HS-5 (cell line): ENCODE measurements at regions not wholly inside any gene's neighbourhood (a gene's known extent, or its start where the extent isn't known, plus 50 kb on each side); places are given as distances from the start of the nearest gene placed in this dataset.
A peak's percentile ranks its signal among the peaks of the same experiment; 100 is the strongest.

ENCODE experiments used
- DNase-seq: peaks from one replicate; pipeline ENCODE4 v3.0.0-alpha.2; 2012; ENCODE audit warnings: low read depth

DNA sequence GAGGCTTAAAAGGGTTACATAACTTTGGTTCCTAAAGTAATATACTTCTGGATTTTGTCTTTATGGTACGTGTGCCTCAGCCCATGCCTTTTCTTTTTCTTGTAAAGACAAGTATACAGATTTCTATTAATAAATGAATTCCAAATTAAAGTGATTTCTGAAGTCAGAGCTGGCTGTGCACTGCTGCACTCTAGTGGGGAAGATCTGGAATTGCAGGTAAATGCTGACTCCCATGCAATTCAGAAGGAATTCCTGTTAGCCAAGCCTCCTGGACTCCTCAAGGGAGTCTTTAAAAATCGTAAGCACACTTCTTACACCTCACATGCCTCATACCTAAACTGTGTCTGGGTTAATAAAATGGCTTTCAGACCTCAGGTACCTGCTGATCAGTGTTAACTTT is 118.4 kb upstream of the SLC7A1 start:
- DNase-seq: no peak

DNA sequence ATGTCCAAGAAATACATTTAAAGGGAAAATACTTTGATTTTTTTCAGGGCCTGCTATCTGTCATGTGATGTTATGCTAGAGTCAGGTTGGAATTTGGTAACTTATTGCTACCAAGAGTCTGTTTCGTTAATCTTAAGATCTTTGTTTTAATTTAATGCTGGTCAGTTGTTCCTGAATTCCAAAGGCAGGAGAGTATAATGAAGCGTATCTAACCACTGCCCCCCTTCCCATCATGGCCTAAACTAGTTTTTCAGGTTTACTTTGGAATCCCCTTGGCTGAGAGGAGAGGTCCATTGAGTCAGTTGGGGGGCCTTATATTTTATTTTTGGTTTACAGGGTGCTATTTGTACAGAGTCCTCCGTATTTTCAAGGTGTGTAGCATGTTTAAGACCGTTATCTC is 116.3 kb upstream of the SLC7A1 start:
- no peak for DNase-seq

DNA sequence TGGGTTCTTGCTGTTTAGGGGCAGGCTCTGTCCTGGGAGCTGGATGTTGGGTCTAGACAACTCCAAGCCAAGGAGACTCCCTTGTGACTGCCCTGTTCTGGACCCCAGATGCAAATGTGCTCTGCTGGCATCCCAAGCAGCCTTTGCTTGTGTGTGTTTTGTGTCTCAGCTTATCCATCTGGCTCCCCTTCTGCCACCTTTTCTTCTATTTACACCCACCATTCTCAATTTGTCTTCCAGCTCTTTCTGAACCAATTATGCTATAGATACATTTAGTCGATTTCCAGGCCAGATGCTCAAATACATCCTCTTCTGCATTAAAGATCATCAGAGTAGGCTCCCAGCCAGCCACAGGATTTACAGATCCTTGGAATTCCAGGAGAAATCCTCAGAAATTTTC is 115.0 kb upstream of the SLC7A1 start:
- no peak for DNase-seq

DNA sequence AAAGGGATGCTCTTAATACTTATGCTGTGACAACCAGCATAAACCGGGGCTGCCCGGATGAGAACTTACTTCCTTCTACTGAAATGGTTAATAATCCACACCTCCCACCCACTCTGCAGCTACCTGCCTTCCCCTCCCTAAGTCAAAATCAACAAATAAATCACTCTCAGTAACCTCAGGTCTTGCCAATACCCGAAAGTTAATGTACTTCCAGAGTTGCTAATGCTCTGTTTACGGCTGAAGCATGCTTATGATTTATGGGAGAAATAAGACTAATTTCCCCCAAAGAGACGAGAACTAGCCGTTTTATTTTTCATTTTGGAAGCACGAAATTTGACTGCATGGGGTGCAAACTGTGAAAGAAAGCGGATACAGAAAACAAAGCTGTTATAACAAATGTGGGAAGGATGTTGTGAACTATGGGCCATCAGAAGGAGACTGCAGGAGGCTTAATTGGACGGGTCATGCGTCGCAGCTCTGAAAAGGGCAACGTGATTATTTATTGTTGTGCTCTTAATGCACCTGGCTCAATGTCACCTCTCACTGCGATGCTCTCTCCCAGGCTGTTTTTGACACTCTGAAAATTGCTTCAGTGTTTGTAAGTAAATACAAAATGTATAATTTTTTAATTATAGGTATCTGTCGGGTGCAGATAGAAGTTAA is 114.0 kb upstream of the SLC7A1 start:
- no peak for DNase-seq

DNA sequence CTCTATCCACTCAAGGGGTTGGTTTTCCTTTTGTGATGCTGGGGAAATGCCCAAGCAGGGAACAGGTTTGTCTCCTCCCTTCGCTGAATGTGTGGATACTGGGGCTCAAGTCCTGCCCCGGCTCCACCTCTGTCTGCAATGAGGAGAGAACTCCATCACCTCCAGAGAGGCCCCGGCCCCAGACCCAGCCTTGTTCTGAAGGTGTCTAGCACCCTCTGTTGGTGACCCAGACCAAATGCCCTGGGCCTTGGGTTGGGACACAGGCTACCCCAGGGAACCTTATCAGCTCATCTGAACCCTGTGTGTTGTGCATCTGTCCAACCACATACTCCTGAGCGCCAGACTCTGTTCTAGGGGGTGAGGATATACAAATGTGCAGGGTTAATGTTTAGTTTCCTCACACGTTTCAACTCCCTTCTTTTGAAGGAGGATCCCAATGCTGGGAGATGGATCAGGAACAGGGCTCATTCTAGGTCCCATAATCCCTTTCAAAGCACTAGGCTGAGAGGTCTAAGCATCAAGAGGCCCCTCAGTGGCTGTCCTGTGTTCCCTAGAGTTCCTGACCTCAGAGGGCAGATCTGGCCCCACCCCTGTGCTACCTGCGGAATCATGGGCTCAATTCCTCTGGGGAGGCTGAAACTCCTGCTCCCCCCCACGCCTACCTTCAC is 112.5 kb upstream of the SLC7A1 start:
- DNase-seq: no peak

DNA sequence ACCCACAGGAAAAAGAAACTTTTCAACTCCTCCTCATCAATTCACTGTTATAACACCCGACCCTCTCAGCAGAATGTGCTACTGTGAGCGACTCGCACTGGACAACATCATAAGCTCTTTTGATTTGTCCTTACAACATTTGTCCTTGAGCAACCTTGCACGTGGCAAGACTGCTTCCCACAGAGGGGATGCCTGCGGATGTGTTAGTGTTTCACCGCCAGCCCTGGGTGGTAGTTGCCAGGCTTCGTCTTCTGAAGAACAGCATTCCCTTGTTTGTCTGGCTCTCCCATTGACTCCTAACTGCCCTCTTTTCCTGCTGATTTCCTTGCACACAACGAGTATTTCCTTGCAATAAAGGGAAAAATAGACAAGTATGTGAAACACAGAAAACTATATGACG is 111.4 kb upstream of the SLC7A1 start:
- no peak for DNase-seq

DNA sequence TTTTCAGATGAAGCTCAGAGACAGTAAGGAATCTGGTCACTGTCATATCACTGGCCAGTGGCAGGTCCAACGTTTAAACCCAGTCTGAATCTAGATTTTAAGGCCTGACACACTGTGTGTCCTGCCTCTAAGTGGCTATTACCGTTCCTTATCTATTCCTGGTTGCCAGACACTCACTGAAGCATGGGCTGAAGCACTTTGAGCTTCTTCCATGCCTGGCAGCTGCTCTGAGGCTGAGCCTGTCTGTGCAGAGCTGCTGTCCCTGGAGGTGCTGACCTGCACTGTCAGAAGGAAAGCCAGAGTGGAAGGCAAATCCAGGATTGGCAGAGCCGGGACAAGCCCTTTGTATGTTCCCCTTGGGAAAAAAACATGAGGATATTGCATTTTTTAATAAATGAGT is 109.2 kb upstream of the SLC7A1 start:
- DNase-seq: no peak

DNA sequence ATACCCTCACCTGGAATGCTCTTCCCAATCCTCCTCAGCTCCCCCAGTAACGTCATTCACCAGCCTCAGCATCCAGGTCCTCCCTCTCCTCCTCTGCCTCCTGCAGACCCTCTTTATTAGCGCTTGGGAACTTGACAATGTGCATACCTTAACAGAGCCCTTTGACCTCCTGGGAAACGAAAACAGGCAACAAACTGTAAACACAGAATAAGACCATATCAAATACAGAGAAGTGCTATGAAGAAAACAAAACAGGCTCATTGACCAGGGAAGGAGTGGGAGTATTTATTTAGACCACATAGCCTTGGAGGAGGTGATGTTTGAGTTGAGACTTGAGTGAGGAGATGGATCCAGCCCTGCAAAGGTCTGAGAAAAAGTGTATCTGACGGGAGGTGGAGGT is 107.9 kb upstream of the SLC7A1 start:
- DNase-seq: no peak

DNA sequence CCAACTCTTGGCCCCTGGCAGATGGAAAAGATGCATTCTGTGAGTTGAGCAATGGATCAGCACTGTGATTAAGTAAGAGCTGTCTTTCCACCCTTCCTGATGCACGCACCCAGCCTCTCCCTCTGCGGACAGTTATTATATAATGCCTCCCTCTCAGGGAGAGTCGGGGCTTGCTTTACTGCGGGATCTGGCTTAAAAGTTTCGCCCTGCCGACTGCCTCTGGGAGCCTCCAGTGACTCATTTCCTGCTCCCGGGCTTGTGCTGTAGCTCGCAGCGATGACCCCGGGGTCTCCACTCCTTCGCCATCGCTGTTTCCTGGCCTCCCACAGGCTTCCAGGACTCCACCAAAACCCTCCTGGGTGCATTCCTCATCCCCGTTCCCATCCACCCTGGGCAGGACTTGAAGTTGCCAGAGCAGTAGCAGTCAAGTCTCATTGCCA is 107.4 kb upstream of the SLC7A1 start:
- DNase-seq: peak; percentile 72

DNA sequence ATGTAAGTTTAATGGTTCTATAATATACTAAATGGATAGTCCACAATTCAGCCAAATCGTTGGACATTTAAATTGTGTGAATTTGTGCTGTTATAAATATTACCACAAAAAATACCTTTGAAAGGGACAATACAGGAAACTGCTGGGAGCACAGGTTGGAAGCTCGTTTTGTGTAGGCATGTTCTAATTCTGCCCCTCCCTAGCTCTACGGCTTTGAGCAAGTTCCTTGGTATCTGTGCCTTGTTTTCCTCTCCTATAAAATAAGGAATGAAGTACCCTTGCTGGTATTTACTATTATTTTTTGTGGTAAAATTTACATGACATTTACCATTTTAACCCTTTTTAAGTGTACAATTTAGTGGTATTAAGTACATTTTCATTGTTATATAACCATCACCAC is 102.6 kb upstream of the SLC7A1 start:
- DNase-seq: no peak

DNA sequence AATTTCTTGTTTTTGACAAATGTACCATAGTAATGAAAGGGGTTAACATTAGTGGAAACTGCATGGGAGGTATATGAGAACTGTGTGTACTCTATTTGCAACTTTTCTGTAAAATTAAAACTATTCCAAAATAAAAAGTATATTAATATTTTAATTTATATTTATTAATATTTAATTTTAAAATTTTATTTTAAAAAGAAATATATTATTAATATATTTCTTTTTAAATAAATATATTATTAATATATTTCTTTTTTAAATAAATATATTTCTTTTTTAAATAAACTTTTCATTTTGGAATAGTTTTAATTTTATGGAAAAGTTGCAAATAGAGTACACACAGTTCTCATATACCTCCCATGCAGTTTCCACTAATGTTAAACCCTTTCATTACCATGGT is 101.1 kb upstream of the SLC7A1 start:
- DNase-seq: no peak

DNA sequence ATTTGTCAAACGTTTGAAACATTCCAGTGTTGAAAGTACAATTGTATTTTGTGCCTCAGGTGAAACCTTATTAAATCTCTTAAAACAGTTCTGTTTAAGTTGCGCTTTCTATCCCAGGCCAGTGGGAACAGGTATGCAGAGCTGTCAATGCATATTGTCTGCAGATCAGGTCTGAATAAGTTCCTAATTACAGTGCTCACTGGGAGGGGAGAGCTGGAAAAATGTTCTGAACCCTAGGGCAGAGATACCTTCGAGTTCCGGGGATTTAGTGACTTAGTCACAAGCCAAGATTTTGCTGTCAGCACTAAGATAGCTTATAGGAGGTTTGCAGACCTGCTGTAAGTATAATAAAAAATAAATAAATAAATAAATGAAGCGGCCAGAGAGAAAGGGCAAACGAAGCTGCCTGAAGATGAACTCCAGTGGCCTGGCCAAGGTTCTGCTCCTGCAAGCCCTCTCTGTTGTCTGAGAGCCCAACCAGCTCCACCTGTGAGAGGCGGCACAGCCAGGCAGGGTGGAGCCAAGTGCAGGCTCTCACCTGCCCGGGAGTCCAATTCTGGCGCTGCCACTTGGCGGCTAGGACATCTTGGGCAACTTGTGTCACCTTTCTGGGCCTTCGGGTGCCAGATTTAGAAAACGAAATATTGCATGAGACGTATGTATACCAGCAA is 97.9 kb upstream of the SLC7A1 start:
- no peak for DNase-seq

DNA sequence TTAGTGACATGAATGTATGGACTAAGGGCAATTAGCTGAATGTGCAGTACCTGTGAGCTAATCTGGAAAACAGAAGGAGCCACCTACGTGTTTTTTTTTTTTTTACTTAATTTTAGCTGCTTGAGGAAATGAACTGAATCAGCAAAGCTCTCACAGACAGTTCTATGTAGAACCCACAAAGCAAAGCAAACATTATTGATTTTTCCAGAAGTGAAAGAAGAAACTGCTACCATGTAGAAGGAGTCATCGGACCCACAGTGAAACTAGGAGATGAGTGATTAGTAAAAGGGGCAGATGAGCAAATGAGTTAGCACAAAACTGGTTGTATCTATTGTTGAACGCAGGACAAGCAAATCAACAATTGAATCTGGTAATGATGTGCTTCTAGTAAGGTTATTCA is 94.1 kb upstream of the SLC7A1 start:
- no peak for DNase-seq

DNA sequence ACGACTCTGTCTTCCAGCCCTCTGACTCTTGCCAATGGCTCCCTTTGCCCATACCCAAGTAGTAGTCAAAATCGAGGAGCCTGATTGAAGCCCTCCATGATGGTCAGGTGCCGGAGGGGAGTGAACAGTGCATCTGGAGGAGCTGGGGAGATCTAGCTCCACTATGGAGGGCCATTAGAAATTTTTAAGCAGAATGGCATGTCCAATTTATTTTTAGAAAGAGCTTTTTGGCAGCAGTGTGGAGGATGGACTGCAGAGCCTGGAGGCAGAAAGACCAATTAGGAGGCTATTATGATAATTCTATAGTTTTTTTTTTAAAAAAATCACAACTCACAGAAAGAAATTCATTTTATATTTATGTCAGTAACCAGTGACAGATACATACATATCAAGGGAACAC is 92.7 kb upstream of the SLC7A1 start:
- DNase-seq: no peak

DNA sequence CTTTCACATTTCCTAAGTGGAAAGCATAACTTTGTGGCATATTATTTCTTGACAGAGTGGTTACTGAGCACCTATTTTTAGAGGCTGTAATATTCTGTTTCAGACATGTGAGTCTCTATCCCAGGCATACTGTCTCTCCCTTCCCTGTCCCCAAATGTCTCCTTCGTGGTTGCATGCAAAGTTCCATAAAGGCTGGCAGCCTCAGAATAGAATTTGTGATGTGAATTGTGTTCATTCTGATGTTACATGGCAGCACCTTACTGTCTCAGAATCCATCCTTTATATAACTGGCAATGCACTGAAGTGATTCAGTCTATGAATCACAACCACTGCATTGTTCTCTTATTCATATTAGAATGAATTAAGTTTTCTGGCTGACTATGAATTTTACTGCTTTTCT is 89.0 kb upstream of the SLC7A1 start:
- no peak for DNase-seq

DNA sequence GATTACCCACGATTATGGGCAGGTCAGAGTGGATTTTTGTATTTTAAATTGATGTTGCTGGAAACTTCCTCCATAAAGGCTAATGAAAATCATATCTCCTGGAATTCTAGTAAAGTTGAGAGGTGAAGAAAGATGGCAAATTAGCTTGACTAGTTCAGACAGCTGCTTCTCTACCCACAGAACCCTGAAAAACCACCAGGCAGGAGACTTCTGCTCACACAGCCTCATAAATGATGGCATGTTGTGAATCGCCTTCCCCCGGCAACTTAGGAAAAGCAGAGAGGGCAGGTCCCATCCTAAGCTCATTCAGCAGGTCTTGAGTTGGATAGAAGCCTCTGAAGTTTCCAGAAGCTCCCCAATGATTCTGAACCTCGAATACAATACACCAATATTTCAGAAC is 87.6 kb upstream of the SLC7A1 start:
- no peak for DNase-seq

DNA sequence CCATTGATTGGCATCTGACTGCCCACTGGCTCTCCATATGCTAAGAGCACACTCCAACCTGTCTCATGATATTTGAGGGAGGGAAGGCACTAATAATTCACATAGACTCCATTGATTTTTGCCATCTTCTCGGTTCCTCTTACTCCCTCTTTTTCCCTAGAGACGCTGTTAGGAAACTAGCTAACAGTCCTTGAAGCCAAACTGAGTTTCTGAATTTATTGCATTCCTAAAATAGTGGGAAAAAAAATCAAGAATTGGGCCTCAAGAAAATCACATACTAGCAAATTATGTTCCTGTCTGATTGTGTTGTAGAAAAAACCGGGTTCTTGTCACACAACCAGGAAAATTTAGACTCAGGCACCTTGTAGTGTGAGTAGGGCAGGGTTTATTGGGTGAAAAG is 86.4 kb upstream of the SLC7A1 start:
- no peak for DNase-seq

DNA sequence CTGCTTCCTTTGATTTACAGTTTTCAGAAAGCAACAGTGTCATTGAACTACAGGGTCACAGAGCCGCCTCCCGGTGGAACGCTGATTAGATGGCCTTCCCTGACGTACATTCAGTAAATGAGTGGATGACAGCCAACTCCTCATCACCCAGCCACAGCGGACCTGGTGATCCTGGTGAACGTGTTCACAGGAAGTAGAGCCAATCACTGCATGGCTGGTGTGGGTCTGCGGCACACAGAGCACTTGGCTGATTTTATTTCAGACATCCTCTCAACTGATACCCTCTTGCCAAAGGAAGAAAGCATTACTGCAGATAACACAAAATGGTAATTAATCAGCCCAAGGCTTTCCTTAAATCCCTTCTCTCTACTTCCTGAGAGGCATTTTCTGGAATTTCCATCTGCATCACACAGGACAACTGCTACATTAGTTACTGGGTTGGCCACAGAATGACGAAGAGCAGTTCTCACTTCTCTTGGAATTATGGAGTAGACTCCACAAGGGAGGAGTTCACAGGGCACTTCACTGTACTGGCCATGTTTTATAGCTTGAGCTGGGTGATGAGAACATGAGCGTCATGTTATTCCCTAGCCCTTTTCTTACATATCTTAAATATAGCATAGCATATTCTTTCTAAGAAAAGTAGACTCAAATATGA is 84.0 kb upstream of the SLC7A1 start:
- no peak for DNase-seq

DNA sequence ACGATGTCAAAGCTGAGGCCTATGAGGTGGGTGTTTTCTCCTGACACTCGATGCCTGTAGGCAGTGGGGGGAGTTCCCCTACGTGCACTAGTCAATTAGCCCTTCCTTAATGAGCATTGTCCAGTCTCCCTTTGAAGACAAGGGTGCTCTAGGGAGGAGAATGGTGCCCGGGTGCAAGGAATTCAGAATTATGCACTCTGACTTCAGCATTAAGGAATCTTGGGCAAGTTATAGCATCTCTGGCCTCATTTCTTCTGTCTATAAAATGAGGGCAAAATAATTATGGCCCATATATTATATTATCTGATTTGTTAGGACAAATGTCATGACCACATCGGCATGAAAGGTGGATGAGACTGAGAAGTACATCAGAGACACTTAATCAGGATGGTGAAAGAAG is 82.1 kb upstream of the SLC7A1 start:
- no peak for DNase-seq

DNA sequence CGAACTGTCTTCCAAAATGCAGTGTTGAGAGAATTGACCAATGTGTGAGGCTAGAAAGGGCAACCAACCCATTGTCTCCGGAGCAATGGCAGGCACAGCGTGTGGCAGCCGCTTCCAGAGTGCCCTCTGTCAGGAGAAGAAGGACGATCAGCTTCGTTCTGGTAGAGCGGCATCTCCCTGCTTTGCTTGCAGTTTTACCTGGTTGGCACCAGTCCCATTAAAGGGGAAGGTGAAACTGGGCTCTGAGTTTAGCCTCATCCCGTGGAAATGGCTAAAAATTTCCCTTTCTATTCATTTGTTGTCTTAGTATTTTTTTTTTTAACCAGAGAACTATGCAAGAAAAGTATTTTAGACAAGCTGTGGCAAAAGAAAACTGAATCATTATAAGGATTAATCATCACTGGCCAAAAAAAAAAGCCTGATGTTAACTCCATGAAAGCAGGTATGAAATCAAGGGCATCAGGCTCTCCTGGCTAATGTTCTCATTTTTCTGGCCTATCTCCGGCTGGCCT is 81.5 kb upstream of the SLC7A1 start:
- no peak for DNase-seq

DNA sequence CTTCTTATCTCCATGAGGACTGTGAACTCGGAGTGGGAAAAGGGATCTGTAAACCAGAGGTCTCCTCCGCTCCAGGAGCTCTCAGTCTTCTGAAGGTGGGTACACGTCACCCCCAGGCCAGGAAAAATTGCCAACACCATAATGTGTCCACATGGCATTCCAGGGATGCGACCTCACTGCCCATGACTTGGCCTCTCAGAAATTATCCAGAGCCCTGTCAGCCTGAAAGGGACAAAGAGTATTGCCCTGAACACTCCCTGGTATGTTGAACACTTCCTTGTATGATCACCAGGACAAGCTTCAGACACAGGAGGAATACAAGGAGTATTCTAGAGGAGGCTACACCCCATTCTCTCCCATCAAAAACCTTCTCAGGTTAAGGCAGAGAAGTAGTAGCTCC is 81.0 kb upstream of the SLC7A1 start:
- DNase-seq: peak; percentile 58

DNA sequence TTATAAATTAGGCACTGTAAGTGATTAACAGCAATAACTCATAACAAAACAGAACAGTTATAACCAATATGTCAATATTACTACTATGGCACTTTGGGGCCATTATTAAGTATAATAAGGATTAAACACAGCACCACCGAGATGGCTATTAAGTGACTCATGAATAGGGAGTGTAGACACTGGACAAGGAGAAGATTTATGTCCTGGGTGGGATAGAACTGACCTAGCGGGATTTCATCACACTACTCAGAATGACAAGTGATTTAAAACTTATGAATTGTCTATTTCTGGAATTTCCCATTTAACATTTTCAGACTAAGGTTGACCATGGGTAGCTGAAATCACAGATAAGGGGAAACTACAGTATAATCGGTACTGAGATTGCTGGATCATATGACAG is 79.0 kb upstream of the SLC7A1 start:
- DNase-seq: no peak

DNA sequence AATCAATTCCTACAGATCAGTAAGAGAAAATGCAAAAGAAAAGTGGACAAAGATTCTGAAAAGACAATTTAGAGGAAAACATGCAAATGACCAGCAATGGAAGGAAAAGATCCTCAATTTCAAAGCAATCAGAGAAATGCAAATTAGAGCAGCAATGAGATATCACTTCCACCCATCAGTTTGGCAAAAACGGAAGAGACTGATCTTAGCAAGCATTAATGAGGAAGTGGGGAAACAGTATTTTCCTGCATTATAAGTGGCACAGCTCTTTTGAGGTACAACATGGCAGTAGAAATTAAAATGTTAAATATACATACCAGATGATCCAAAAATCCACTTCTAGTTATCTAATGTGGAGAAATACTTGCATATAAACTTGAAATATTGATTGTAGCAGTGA is 69.1 kb upstream of the SLC7A1 start:
- no peak for DNase-seq
